ENCODE measurements at regions not wholly inside any gene's neighbourhood (a gene's known extent, or its start where the extent isn't known, plus 50 kb on each side); places are given as distances from the start of the nearest gene placed in this dataset.

GRCh38 chr10:130869179-130869841 is 442.2 kb downstream of the TCERG1L start:
- ATAC-seq (no peak), DNase-seq (no peak)
- Mint-ChIP-seq H3K27me3 (peaks cover 8% of the 10 kb centered on the region), H3K4me1 (no peaks in the 10 kb centered on the region), H3K36me3 (ENCODE audit: low read depth) (no peaks in the 10 kb centered on the region), H3K27ac (no peak overlapping the region), H3K9me3 (no peaks in the 10 kb centered on the region), H3K4me3 (no peak overlapping the region)

DNA sequence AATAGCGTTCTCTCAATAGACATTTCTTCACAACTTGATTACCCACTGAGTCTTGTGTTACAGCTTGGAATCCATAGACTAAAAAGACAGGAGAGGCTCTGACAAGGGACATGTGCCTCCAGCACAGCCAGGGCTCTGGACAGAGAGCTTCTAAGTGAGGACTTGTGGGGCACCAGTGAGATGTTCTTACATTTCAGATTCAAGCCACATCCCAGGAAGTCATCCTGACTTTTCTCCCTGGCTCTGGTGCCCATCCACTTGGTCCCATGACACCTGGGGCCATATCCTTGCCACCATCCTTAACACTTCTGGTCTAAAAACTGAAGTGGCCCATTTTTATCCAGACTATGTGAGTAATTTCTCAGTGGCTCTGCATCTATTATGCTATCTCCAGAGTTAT is 440.1 kb downstream of the TCERG1L start:
- Mint-ChIP-seq H3K36me3 (ENCODE audit: low read depth) (no peaks in the 10 kb centered on the region), H3K4me1 (no peaks in the 10 kb centered on the region), H3K27ac (no peak overlapping the region), H3K27me3 (peaks cover 9% of the 10 kb centered on the region), H3K9me3 (no peaks in the 10 kb centered on the region), H3K4me3 (no peak overlapping the region)
- DNase-seq (no peak), ATAC-seq (no peak)

DNA sequence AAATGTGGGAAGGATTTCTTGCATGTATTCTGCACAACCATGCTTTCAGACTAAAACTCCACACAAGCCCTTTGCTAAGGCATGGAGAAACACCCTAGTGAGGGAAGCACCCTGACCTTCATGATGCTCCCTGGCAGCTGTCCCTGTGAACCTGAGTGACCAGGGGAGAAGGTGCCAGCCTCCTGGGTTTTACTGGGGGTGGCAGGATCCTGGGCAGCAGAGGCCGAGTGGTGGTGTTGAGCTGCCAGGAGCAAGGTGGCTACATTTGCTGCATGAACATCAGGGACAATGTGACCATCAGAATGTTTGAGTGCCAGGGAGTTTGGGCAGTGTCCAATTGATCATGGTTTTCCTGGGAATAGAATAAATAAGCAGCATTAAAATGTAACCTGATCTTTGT is 437.9 kb downstream of the TCERG1L start:
- peaks cover 9% of the 10 kb centered on the region for H3K27me3 Mint-ChIP-seq
- no peak overlapping the region for H3K4me3 Mint-ChIP-seq
- H3K4me1 Mint-ChIP-seq, result no peaks in the 10 kb centered on the region
- no peak overlapping the region for H3K27ac Mint-ChIP-seq
- no peaks in the 10 kb centered on the region for H3K36me3 Mint-ChIP-seq (ENCODE audit: low read depth)
- ATAC-seq (no peak), DNase-seq (no peak)
- no peaks in the 10 kb centered on the region for H3K9me3 Mint-ChIP-seq

- no peak overlapping the region for H3K27ac Mint-ChIP-seq
Observed at GRCh38 chr10:130875116-130875515, 436.4 kb downstream of the TCERG1L start.

DNA sequence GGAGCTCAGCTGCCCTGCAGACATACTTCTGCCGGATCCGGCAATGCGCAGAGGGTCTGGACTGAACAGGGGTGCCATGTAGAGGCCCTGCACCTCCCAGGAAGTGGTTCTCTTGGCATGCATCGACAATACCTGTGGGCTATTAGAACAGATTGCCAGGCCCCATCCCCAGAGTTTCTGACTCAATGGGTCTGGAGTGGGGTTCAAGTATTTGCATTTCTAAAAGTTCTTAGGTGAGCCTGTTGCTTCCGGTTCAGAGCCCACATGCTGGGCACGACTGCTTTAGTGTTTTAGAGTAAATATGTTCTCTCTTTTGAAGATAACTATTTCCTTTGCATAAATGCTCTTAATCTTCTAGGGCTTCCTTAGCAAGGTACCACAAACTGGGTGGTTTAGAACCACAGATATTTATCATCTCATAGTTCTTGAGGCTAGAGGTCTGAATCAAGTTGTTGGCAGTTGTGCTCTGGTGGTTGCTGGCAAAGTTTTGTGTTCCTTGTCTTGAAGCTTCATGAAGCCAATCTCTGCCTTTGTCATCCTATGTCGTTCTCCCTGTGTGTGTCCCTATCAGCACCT is 435.5 kb downstream of the TCERG1L start:
- no peak for DNase-seq
- Mint-ChIP-seq H3K4me1 (no peaks in the 10 kb centered on the region), H3K9me3 (no peaks in the 10 kb centered on the region), H3K4me3 (no peak overlapping the region), H3K36me3 (ENCODE audit: low read depth) (no peaks in the 10 kb centered on the region), H3K27ac (no peak overlapping the region), H3K27me3 (peaks cover 5% of the 10 kb centered on the region)
- ATAC-seq, result no peak

More at GRCh38 chr10:130875116-130875515, 436.4 kb downstream of the TCERG1L start:
- Mint-ChIP-seq H3K4me1 (no peaks in the 10 kb centered on the region), H3K36me3 (ENCODE audit: low read depth) (no peaks in the 10 kb centered on the region), H3K27me3 (peaks cover 5% of the 10 kb centered on the region), H3K4me3 (no peak overlapping the region), H3K9me3 (no peaks in the 10 kb centered on the region)
- no peak for DNase-seq
- ATAC-seq, result no peak

GRCh38 chr10:130877126-130877525 is 434.4 kb downstream of the TCERG1L start:
- DNase-seq (no peak), ATAC-seq (no peak)
- no peak overlapping the region for H3K27ac Mint-ChIP-seq
- H3K36me3 Mint-ChIP-seq (ENCODE audit: low read depth), result no peaks in the 10 kb centered on the region
- no peaks in the 10 kb centered on the region for H3K9me3 Mint-ChIP-seq
- H3K27me3 Mint-ChIP-seq, result peaks cover 1% of the 10 kb centered on the region
- H3K4me3 Mint-ChIP-seq, result no peak overlapping the region
- no peaks in the 10 kb centered on the region for H3K4me1 Mint-ChIP-seq

DNA sequence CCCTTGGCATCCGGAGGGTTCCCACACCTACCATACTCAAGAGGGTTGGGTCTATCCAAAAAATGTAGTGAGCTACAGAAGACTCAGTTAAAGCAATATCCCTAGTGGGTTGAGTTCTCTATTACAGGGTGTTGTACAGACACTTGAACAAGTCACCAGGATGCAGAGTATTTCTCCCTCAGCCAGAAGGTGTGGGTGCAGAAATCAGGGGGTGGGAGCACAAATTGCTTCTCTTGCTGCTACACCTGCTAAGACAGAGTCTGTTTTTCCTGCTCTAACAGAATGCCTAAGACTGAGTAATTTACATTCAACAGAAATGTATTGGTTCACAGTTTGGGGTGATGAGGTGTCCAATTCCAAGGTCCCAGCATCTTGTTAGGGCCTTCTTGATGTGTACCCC is 433.4 kb downstream of the TCERG1L start:
- DNase-seq, result no peak
- H3K27ac Mint-ChIP-seq, result no peak overlapping the region
- no peaks in the 10 kb centered on the region for H3K9me3 Mint-ChIP-seq
- H3K27me3 Mint-ChIP-seq, result peaks cover 1% of the 10 kb centered on the region
- no peak for ATAC-seq
- H3K4me3 Mint-ChIP-seq, result no peak overlapping the region
- no peaks in the 10 kb centered on the region for H3K36me3 Mint-ChIP-seq (ENCODE audit: low read depth)
- no peaks in the 10 kb centered on the region for H3K4me1 Mint-ChIP-seq

DNA sequence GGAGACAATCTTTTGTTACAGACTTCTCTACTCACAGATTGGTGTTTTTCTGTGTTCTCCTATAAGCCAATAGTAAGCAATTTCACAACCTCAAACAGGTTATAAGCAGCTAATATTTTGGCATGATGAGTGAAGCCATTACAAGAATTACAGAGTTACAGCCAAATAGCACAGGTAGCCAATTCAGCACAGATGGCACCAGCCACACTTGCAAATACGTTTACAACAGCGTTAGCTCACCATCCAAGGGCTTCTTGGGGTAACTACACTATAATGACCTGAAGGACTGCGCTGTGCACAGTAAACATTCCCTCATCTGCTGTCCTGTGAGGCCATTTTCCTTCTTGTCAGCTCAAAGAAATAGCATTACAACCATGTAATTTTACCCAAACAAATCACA is 428.6 kb downstream of the TCERG1L start:
- H3K36me3 Mint-ChIP-seq (ENCODE audit: low read depth), result no peaks in the 10 kb centered on the region
- H3K27me3 Mint-ChIP-seq, result no peaks in the 10 kb centered on the region
- H3K4me3 Mint-ChIP-seq, result no peak overlapping the region
- DNase-seq (no peak), ATAC-seq (no peak)
- no peak overlapping the region for H3K27ac Mint-ChIP-seq
- no peaks in the 10 kb centered on the region for H3K4me1 Mint-ChIP-seq
- no peaks in the 10 kb centered on the region for H3K9me3 Mint-ChIP-seq

DNA sequence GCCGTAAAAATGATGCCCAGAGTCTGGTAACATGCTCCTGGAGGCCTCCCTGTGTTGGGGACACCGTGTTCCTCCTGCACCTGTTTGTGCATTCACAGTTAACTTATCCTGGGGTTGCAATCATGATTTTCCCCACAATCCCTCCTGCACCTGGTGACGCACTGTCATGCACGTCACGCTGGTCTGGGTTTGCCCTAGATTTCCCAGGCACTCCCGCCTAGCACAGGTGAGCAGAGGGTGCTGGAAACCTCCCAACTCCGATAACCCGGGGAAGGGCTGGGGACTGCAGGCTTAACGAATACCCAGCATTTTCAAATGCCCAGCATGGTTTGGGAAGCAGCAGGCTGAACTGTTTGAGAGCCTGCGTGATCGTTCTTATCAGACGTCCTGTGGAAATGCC is 427.1 kb downstream of the TCERG1L start:
- no peaks in the 10 kb centered on the region for H3K9me3 Mint-ChIP-seq
- ATAC-seq (no peak), DNase-seq (no peak)
- no peak overlapping the region for H3K4me3 Mint-ChIP-seq
- H3K27ac Mint-ChIP-seq, result no peak overlapping the region
- no peaks in the 10 kb centered on the region for H3K27me3 Mint-ChIP-seq
- H3K4me1 Mint-ChIP-seq, result no peaks in the 10 kb centered on the region
- no peaks in the 10 kb centered on the region for H3K36me3 Mint-ChIP-seq (ENCODE audit: low read depth)

DNA sequence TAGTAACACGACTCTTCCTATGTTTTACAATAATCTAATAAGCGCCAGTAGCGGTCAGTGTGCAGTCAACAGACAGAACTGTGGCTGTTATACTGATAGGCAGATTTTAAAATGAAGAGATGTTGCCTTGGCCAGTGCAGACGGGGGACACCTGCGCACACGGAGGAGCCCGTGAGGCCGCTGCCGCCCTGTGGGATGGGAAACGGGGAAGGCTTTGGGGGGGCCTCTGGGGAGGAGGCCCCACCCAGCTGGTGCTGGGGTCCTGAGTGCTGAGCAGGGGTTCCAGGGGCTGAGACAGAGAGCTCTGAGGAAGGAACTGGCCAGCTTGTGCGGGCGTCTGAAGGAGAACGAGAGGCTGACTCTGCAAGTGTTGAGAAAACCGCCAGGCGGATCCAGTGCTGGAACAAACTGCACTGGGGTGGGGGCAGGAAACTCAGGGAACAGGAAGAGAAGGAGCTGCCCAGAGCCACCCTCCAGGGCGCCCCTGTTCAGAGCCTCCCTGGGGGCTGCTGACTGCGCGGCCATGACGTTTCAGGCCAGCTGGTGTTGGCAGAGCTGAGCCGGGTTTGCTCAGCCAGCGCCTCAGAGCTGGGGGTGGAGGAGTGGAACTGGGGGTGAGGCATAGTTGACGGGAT is 426.4 kb downstream of the TCERG1L start:
- H3K9me3 Mint-ChIP-seq, result no peaks in the 10 kb centered on the region
- H3K4me3 Mint-ChIP-seq, result no peak overlapping the region
- H3K27ac Mint-ChIP-seq, result no peak overlapping the region
- DNase-seq, result no peak
- no peak for ATAC-seq
- no peaks in the 10 kb centered on the region for H3K36me3 Mint-ChIP-seq (ENCODE audit: low read depth)
- no peaks in the 10 kb centered on the region for H3K4me1 Mint-ChIP-seq
- no peaks in the 10 kb centered on the region for H3K27me3 Mint-ChIP-seq

- Mint-ChIP-seq H3K27ac (no peak overlapping the region), H3K27me3 (no peaks in the 10 kb centered on the region), H3K4me3 (no peak overlapping the region), H3K9me3 (no peaks in the 10 kb centered on the region), H3K4me1 (no peaks in the 10 kb centered on the region), H3K36me3 (ENCODE audit: low read depth) (no peaks in the 10 kb centered on the region)
- ATAC-seq (no peak), DNase-seq (no peak)
Observed at GRCh38 chr10:130887170-130887569, 424.4 kb downstream of the TCERG1L start.

- Mint-ChIP-seq H3K9me3 (no peaks in the 10 kb centered on the region), H3K4me3 (no peak overlapping the region), H3K36me3 (ENCODE audit: low read depth) (no peaks in the 10 kb centered on the region), H3K27ac (no peak overlapping the region), H3K27me3 (no peaks in the 10 kb centered on the region), H3K4me1 (no peaks in the 10 kb centered on the region)
- no peak for DNase-seq
- ATAC-seq, result no peak
Observed at GRCh38 chr10:130888493-130888892, 423.0 kb downstream of the TCERG1L start.

DNA sequence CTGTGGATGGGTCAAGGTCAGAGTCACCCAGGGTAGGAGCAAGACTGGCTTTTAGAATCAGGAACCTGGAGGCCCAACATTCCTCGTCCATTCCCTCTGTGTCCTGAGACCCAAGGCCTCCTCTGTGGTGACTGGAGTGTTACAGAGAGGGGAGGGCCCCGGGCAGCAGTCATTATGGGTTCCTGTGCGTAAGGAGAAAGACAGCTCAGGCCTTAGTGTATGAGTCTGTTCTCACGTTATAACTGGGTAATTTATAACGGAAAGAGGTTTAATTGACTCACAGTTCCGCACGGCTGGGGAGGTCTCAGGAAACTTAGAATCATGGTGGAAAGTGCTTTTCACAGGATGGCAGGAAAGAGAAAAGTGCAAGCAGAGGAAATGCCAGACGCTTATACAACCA is 422.3 kb downstream of the TCERG1L start:
- Mint-ChIP-seq H3K27ac (no peak overlapping the region), H3K27me3 (no peaks in the 10 kb centered on the region)
- ATAC-seq, result no peak

GRCh38 chr10:130889780-130890179 is 421.7 kb downstream of the TCERG1L start:
- Mint-ChIP-seq H3K36me3 (ENCODE audit: low read depth) (no peaks in the 10 kb centered on the region), H3K4me1 (no peaks in the 10 kb centered on the region), H3K27me3 (no peaks in the 10 kb centered on the region), H3K4me3 (no peak overlapping the region), H3K9me3 (no peaks in the 10 kb centered on the region), H3K27ac (no peak overlapping the region)
- no peak for DNase-seq
- no peak for ATAC-seq

More for the DNA sequence above, 422.3 kb downstream of the TCERG1L start:
- Mint-ChIP-seq H3K4me3 (no peak overlapping the region), H3K4me1 (no peaks in the 10 kb centered on the region), H3K36me3 (ENCODE audit: low read depth) (no peaks in the 10 kb centered on the region), H3K9me3 (no peaks in the 10 kb centered on the region)
- DNase-seq, result no peak

GRCh38 chr10:130891066-130891465 is 420.5 kb downstream of the TCERG1L start:
- no peak for DNase-seq

More at GRCh38 chr10:130891066-130891465, 420.5 kb downstream of the TCERG1L start:
- H3K36me3 Mint-ChIP-seq (ENCODE audit: low read depth), result no peaks in the 10 kb centered on the region
- H3K27ac Mint-ChIP-seq, result no peak overlapping the region
- H3K27me3 Mint-ChIP-seq, result no peaks in the 10 kb centered on the region
- ATAC-seq, result no peak
- no peaks in the 10 kb centered on the region for H3K9me3 Mint-ChIP-seq
- H3K4me1 Mint-ChIP-seq, result no peaks in the 10 kb centered on the region
- no peak overlapping the region for H3K4me3 Mint-ChIP-seq
